BJ (cell line): ENCODE measurements at regions not wholly inside any gene's neighbourhood (a gene's known extent, or its start where the extent isn't known, plus 50 kb on each side); places are given as distances from the start of the nearest gene placed in this dataset.
"Not testable (repeated sequence)": the region's sequence is repeated elsewhere in the genome, so short reads cannot be mapped to it uniquely, and the experiment has no call there.

Experiments
- CTCF ChIA-PET: fragments of 350-600 bp; formaldehyde crosslinking; extraction: SDS; loops from one replicate; lab custom pipeline; 2021; ENCODE audit warnings: antibody characterized with exemption, inconsistent platforms; lab: Yijun Ruan, JAX
- POLR2A ChIA-PET: fragments of 300-600 bp; sonication (Branson Sonifier 250); formaldehyde crosslinking; extraction: SDS; loops from one replicate; lab custom pipeline; 2021; ENCODE audit warnings: antibody characterized with exemption; lab: Charles Lee
- DNase-seq: peaks from one replicate; pipeline ENCODE4 v3.0.0-alpha.2; 2011; ENCODE audit warnings: low read depth
- H3K27me3 ChIP-seq: 2 replicates; pipeline ENCODE4 v1.6.0; 2011; ENCODE audit warnings: low read length; ENCODE audit not compliant: control insufficient read depth, insufficient read depth
- H3K36me3 ChIP-seq: 2 replicates; pipeline ENCODE4 v1.5.1; 2011; ENCODE audit warnings: low read length; ENCODE audit not compliant: control insufficient read depth, insufficient read depth
- H3K4me3 ChIP-seq: 2 replicates; pipeline ENCODE4 v1.5.1; 2011; ENCODE audit warnings: low read depth, mild to moderate bottlenecking, control low read depth, low read length
- CTCF ChIP-seq: IDR thresholded peaks from 2 replicates; pipeline ENCODE4 v1.5.1; 2011; ENCODE audit warnings: low read depth, mild to moderate bottlenecking, control low read depth, inconsistent platforms, low read length, moderate library complexity; ENCODE audit not compliant: insufficient read depth

- H3K36me3 ChIP-seq: no peaks in the 10 kb centered on the region
- no peak for TF ChIP-seq CTCF
- ChIA-PET POLR2A (no interaction called here), CTCF (interaction anchor here (1.0 to 1.1 kb wide), 2 partner anchors 9 to 34 kb away, joined by 3 read pairs; no protein-coding TSS in a partner anchor)
- H3K4me3 ChIP-seq: no peak overlapping the region
- no peak for DNase-seq
- no peaks in the 10 kb centered on the region for H3K27me3 ChIP-seq
Measured at GRCh38 chr6:6986344-6986743, 121.4 kb upstream of the RREB1 start.

GRCh38 chr6:6987749-6988148 lies 120.0 kb upstream of the RREB1 start:
- no peak for DNase-seq

GRCh38 chr6:6990059-6990458 lies 117.7 kb upstream of the RREB1 start:
- DNase-seq, H3K4me3 ChIP-seq, POLR2A ChIA-PET, H3K27me3 ChIP-seq, H3K36me3 ChIP-seq, CTCF ChIA-PET: not testable (repeated sequence)

More at GRCh38 chr6:6987749-6988148, 120.0 kb upstream of the RREB1 start:
- Histone ChIP-seq H3K4me3 (no peak overlapping the region), H3K36me3 (no peaks in the 10 kb centered on the region), H3K27me3 (no peaks in the 10 kb centered on the region)
- CTCF ChIA-PET: no interaction called here
- TF ChIP-seq CTCF: no peak
- POLR2A ChIA-PET: no interaction called here

GRCh38 chr6:6993503-6994237 lies 114.1 kb upstream of the RREB1 start:
- no peaks in the 10 kb centered on the region for H3K27me3 ChIP-seq
- DNase-seq: no peak
- H3K36me3 ChIP-seq: no peaks in the 10 kb centered on the region
- CTCF ChIA-PET: interaction anchor here (0.6 kb wide), 1 partner anchor 38 kb away, joined by 4 read pairs; no protein-coding TSS in a partner anchor
- no peak for TF ChIP-seq CTCF
- H3K4me3 ChIP-seq: no peak overlapping the region
- POLR2A ChIA-PET: no interaction called here

- TF ChIP-seq CTCF: no peak
- no peak for DNase-seq
- no peak overlapping the region for H3K4me3 ChIP-seq
- ChIA-PET CTCF (no interaction called here), POLR2A (no interaction called here)
- no peaks in the 10 kb centered on the region for H3K36me3 ChIP-seq
- no peaks in the 10 kb centered on the region for H3K27me3 ChIP-seq
Measured at GRCh38 chr6:6994796-6995195, 113.0 kb upstream of the RREB1 start.
